HG03045 (cell line): ENCODE measurements at regions not wholly inside any gene's neighbourhood (a gene's known extent, or its start where the extent isn't known, plus 50 kb on each side); places are given as distances from the start of the nearest gene placed in this dataset.
"Not testable (repeated sequence)": the region's sequence is repeated elsewhere in the genome, so short reads cannot be mapped to it uniquely, and the experiment has no call there.

Experiments used
- ATAC-seq: cut with Tn5 transposase; IDR thresholded peaks from one replicate; pipeline ENCODE4 v1.9.1; 2021; ENCODE audit warnings: mild to moderate bottlenecking, moderate library complexity; ENCODE audit not compliant: unreplicated experiment

GRCh38 chr1:65020774-65021173 is 54.4 kb upstream of the JAK1 start:
- no peak for ATAC-seq

GRCh38 chr1:65021795-65022194 is 55.4 kb upstream of the JAK1 start:
- ATAC-seq: no peak

GRCh38 chr1:65022216-65022615 is 55.9 kb upstream of the JAK1 start:
- no peak for ATAC-seq

DNA sequence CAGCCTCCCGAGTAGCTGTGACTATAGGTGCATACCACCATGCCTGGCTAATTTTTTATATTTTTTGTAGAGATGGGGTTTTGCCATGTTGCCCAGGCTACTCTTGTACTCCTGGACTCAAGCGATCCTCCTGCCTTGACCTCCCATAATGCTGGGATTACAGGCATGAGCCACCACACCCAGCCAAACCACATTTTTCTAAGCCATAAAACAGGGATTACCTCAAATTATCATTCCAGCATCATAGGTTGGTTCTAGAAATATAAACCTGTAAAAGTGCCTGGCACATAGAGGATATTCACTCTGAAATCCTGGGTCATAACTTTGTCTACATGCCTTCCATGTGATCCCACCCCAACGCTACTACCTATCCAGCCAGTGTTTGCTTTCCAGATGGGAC is 59.4 kb upstream of the JAK1 start:
- ATAC-seq: no peak

- no peak for ATAC-seq
Observed at GRCh38 chr1:65026235-65026634, 59.9 kb upstream of the JAK1 start.

DNA sequence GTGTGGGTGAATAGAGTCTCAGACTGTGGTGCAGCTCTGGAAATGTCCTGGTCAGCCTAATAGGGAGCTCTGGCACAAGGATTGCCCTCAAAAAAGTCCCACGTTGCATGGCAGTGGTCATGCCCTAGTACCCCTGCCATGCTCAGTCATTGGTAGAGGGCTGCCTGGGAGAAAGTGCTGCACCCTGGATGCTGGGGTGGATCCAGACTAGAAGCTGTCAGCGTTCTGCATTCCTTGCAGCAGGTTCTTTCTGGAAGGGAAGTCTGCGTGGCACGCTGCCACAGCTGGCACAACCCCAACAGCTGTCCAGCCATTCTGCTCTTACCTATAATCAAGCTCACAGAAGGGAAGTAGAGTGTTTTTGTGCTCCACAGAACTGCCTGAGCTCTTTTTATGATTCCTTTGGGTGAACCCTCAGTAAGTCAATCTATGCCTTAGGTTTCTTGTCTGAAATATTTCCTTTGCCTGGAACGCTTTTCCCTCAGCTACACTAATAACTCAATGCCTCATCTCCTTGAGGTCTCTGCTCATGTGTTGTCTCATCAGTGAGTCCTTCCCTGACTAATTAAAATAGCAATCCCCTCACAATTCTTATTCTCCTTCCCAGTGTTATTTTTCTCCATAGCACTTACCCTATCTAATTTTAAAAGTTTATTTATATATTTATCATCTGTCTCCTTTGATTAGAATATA is 61.5 kb upstream of the JAK1 start:
- no peak for ATAC-seq

GRCh38 chr1:65029434-65029833 is 63.1 kb upstream of the JAK1 start:
- ATAC-seq: not testable (repeated sequence)

- ATAC-seq: not testable (repeated sequence)
Observed at GRCh38 chr1:65034879-65035278, 68.5 kb upstream of the JAK1 start.

DNA sequence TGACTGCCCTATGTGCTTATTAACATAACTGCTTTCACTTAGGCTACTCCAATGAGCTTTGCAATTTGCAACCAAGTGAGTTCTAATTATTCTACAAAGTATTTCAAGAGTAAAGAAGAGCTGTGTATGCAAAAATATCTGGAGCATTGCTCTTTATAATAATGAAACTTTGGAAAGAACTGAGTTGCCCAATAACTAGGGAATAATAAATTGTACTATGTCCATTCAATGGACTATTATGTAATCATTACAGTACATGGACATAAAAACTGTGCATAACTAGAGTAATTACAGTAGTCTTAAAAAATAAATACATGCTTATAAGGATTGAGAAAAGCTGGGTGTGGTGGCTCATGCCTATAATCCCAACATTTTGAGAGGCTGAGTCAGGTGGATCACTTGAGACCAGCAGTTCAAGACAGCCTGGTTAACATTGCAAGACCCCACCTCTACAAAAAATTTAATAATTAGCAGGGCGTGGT is 70.3 kb upstream of the JAK1 start:
- no peak for ATAC-seq

GRCh38 chr1:65039066-65039465 is 72.7 kb upstream of the JAK1 start:
- ATAC-seq: no peak

GRCh38 chr1:65039508-65039907 is 73.2 kb upstream of the JAK1 start:
- ATAC-seq: no peak

DNA sequence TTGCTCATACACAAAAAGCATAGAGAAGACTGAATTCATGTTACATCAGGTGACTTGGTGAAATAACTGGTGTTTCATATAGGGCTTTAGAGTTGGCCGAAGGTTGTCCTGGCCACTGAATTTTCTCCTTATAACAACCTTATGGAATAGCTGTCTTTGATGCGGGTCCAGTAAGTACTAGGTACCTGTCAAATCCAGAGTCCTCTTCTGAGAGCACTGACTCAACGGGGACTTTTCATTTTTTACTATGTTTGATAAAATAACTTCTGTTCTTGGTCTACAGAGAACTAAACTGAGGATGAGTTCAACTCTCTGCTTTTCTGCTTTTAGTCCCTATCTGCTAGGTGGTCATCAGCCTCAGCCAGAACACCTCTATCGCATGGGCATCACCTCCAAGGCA is 76.1 kb upstream of the JAK1 start:
- no peak for ATAC-seq

DNA sequence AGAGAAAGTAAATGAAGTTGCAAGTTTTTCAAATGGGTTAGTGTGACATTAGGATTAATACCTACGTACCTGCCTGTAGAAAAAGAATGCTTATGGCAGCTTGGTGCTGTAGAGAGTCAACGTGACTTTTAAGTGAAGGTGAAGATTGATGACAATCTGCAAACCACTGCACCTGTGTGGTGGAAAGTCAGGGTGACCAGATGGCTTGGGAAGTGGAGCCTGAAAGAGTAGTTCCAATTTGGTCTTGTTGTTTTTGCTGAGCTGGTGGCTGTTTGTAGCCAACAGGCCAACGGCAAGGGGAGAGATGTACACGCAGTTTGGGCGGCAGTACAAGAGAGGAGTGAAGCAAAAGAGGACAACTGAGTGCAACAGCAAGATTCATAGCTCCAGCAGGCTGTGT is 78.1 kb upstream of the JAK1 start:
- ATAC-seq: no peak

DNA sequence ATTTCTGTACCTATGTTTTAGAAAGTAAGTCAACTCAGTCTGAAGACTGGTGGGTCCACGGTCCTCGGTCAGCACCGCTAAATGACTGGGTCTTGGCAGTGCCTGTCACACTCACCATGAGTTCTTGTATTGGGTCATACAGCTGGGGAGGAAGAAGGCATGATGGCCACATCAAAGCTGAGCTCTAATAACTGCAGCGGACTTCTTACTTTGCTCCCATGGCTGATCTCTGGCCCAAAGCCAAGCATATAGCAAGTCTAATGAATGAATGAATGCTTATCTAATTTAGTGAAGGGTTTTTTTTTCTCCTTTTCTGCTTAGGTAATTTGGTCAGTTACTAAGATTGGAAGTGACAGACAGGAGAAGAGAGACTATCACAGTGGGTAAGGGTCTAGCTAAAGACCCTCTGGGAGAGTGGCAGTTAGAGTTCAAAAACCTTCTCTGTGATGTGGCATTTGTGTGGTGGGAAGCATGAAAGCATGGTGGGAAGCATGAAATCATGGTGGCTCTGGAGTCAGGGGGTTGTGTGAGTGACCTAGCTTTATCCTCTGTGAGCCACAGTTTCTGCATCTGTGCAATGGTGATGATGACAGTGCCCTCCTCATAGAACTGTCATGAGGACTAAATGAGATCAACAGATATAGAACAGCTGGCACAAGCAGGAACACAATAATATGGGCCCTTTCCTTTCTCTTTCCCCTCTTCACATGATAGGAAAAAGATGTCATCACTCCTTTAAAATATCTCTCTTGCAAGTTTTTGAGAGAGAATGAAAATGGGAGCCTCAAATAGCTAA is 78.9 kb upstream of the JAK1 start:
- no peak for ATAC-seq

GRCh38 chr1:65048335-65048734 is 82.0 kb upstream of the JAK1 start:
- ATAC-seq: no peak

DNA sequence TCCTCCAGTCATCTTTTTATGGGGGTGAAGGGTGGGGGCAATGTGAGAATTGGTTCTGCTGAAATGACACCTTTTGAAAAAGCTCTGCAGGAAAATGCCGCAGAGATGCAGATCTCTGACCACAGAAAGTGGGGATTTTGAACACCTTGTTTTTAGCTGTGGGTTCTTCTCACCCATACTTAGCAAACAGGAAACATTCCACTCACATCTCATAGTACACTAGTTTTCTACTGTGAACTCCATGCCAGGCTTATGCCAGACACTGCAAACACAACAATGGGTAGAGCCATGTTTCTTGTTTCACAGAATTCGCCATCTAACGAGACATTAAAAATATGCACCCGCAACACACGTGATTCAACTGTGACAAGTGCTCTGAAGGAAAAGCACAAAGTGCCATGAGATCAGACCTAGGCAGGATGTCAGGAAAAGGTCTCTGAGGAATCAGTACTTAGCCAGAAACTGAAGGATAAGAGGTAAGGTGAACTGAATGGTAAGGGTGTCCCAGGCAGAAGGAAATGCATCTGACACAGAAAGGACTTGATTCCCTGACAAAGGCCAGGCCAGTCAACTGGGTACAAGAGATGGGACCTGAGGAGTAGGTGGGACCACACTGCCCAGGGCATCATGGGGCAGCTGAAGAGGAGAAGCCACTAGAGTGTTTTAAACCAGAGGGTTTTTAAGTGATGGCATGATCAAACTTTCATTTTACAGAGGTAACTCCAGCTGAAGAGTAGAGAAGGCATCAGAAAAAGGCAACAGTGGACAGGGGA is 83.8 kb upstream of the JAK1 start:
- ATAC-seq: no peak

DNA sequence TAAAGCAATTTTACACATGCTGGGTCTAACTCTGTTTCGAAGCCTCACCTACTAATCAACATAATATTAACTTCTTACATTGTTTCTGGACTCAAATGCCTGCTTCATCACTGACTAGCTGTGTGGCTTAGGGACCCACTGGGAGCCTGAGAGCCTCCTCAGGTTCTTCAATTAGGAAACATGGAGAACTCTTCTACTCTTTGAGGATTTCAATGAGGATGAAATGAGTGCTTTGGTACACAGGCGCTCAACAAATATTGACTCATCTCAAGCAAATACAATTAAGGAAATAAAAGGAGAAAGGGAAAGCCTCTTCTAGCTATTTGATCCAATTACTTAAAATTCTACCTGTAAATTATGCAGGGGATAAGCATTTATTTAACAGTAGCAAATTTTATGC is 84.4 kb upstream of the JAK1 start:
- ATAC-seq: no peak

GRCh38 chr1:65054481-65054880 is 88.1 kb upstream of the JAK1 start:
- ATAC-seq: no peak

DNA sequence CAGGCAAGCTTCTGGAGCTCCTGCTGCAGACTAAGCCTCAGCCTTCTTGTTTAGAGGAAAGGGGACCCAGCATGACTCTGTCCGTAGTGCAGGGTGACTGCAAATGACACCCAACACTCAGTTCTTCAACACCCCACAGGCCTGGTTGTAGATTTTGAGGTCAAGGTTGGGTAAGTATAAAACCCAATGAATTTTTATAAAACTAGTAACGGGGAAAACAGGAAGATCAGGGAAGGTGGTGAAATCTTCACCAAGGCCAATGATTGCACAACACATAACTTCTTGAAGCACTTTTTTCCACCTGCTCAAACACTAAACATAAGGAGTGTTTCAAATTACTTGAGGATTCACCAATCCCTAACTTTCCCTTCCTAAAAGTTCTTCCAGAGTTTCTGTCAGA is 89.4 kb upstream of the JAK1 start:
- no peak for ATAC-seq

GRCh38 chr1:65056234-65056633 is 89.9 kb upstream of the JAK1 start:
- no peak for ATAC-seq

- no peak for ATAC-seq
Observed at GRCh38 chr1:65056866-65057265, 90.5 kb upstream of the JAK1 start.
